IMR-90 (cell line): ENCODE measurements at regions not wholly inside any gene's neighbourhood (a gene's known extent, or its start where the extent isn't known, plus 50 kb on each side); places are given as distances from the start of the nearest gene placed in this dataset.

Experiments
- CHD1 ChIP-seq: IDR thresholded peaks from 2 replicates; pipeline ENCODE4 v1.6.1; 2012; ENCODE audit warnings: low read depth, low read length, improper control_type of control experiment
- CTCF ChIP-seq: conservative IDR thresholded peaks from 2 replicates; pipeline ENCODE4 v1.5.1; 2012; ENCODE audit warnings: mild to moderate bottlenecking, low read depth, low read length, improper control_type of control experiment
- ELK1 ChIP-seq: fragments of 150-350 bp; IDR thresholded peaks from 2 replicates; pipeline ENCODE4 v1.6.1; 2016; ENCODE audit warnings: low read depth, mild to moderate bottlenecking, low read length, moderate library complexity, borderline replicate concordance
- MAFK ChIP-seq: IDR thresholded peaks from 2 replicates; pipeline ENCODE4 v1.6.1; 2012; ENCODE audit warnings: low read depth, low read length, improper control_type of control experiment
- MAZ ChIP-seq: IDR thresholded peaks from 2 replicates; pipeline ENCODE4 v1.6.1; 2012; ENCODE audit warnings: low read depth, mild to moderate bottlenecking, low read length, improper control_type of control experiment, moderate library complexity, borderline replicate concordance
- MXI1 ChIP-seq: IDR thresholded peaks from 2 replicates; pipeline ENCODE4 v1.6.1; 2012; ENCODE audit warnings: low read depth, mild to moderate bottlenecking, low read length, moderate library complexity, borderline replicate concordance
- NFE2L2 ChIP-seq: fragments of 150-350 bp; IDR thresholded peaks from 2 replicates; pipeline ENCODE4 v1.6.1; 2016; ENCODE audit warnings: low read depth, mild to moderate bottlenecking, low read length
- POLR2A ChIP-seq: IDR thresholded peaks from 2 replicates; pipeline ENCODE4 v1.6.1; 2012; ENCODE audit warnings: mild to moderate bottlenecking, low read depth, low read length
- RAD21 ChIP-seq: IDR thresholded peaks from 2 replicates; pipeline ENCODE4 v1.6.1; 2012; ENCODE audit warnings: low read length, improper control_type of control experiment
- RCOR1 ChIP-seq: IDR thresholded peaks from 2 replicates; pipeline ENCODE4 v1.6.1; 2012; ENCODE audit warnings: mild to moderate bottlenecking, low read length, improper control_type of control experiment; ENCODE audit not compliant: insufficient replicate concordance
- SMC3 ChIP-seq: fragments of 150-350 bp; IDR thresholded peaks from 2 replicates; pipeline ENCODE4 v1.6.1; 2016; ENCODE audit warnings: low read depth, mild to moderate bottlenecking, antibody characterized with exemption, low read length, moderate library complexity
- USF2 ChIP-seq: fragments of 150-350 bp; IDR thresholded peaks from 2 replicates; pipeline ENCODE4 v1.6.1; 2017; ENCODE audit warnings: mild to moderate bottlenecking, antibody characterized with exemption, low read length, low read depth

- no peak for TF ChIP-seq CTCF
- no peak for TF ChIP-seq RCOR1
- no peak for TF ChIP-seq POLR2A
- no peak for TF ChIP-seq ELK1
- no peak for TF ChIP-seq MAFK
- TF ChIP-seq SMC3 = no peak
- TF ChIP-seq CHD1 = no peak
- no peak for TF ChIP-seq MAZ
- TF ChIP-seq RAD21 = no peak
- no peak for TF ChIP-seq MXI1
- TF ChIP-seq USF2 = no peak
- no peak for TF ChIP-seq NFE2L2
Observed at GRCh38 chr3:110265302-110265701, 806.3 kb upstream of the NECTIN3 start.
